ENCODE measurements at regions not wholly inside any gene's neighbourhood (a gene's known extent, or its start where the extent isn't known, plus 50 kb on each side); places are given as distances from the start of the nearest gene placed in this dataset.

DNA sequence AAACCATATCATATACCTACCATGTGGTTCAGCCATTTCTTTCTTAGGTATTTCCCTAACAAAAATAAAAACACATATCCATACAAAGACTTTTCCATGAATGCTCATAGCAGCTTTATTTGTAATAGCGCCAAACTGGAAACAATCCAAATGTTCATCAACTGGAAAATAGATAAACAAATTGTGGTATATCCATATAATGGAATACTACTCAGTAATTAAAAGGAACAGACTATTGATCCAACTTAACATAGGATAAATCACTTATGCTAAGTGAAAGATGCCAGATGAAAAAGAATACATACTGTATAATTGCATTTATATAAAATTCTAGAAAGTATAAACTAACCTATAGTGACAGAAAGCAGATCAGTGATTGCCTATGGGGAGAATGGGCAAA, 323.3 kb downstream of the BUD13 start:
- DNase-seq (ENCODE audit: low read depth in 4 of 4, low spot score in 1 of 4), result no peak

DNA sequence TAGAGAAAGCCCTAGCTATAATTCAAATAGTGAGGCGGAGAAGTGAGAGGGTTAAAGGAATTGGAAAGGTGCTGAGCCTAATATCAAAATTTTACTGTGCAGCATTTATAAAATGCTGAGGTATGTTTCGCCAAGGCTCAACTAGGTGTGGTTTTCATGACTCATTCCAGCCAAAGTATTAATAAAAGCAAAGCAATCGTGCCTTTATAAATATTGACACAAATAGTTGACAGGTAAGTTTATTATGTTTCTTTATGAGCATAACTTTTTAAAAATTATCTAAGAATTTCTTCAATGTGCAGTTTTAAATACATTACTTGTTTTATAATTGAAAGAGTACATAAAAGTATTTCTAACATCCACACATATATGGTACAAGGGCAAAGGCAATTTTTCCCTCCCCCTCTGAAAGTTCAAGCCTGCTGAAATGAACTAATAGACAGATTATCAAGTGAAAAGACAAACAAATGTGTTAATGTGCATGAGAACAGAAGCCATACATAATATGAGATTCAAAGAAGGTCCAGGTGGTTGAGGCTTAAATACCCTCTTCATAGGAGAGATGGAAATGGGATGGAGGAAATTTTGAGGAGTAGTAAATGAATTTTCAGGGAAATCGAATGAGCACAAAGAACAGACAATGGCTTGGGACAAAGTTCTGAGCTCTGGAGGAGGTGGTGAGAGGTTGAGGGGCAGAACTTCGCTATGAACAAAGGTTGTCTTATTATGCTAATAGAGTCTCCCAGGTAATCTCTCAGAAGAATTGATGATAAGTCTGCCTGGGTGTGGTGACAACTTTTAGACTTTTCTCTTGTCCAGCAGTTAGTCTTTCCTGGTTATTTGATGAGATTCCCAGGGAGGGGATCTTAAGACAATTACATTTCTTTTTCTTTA, 326.5 kb downstream of the BUD13 start:
- no peak for DNase-seq (ENCODE audit: low read depth in 4 of 4, low spot score in 1 of 4)

DNA sequence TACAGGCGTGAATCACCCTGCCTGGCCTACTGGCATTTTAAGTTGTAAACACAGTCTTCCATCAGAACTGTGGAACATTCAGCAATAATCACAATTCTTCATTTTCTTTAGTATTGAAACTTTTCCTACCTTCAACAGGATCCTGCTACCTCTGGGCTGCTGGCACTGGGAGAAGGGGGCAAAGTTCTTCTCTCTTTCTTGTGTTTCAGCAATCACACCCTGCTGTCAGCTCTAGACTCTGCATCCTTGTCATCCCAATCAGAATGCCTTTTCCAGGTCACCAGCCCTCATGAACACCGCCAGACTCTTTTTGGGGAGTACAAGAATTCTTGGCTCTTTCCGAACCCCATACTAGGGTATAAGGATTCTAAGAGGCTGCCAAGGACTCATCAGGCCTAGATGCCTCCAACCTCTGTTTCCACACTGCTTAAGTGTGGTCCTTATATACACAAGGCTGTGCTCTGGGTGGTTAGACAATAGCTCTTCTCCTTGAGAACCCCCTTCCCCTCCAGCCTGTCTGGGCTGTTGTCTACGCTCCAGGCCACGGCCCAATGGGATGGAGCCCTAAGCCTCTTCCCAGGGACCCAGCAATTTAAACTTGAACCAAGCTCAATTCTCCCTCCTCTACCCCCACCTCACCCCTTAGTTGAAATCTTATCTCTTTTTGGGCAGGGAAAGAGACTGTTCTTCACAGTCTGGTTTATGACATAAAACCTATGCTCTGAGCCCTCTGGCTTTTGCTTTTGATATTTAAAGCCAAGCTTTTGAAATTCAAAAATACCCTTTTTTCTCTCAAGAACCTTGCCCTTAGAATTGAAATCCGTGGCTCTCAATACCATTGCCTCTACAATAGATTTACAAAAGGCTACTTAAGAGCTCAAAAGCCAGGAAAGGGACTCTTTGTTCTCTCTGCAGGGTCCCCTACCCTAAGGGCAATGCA, 327.4 kb downstream of the BUD13 start:
- no peak for DNase-seq (ENCODE audit: low read depth in 4 of 4, low spot score in 1 of 4)

DNA sequence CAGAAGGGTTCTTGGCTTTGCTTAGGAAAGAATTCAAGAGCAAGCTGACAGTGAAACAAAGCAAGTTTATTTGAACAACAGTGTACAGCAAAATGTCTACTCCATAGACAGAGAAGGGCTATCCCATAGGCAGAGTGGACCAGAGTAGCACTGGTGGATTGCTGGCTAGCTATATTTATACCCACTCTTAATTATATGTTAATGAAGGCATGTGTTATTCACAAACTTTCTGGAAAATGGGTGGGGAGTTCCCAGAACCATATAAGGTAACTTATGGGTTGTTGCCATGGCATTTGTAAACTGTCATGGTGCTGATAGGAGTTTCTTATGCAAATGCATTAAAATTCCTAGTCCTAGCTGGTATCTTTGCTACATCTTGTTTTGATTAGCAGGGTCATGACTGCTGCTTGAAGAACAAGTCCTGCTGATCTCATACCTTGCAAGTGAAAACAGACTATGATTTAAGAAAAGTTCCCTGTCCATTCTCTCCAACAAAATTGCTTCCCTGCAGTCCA, 330.5 kb downstream of the BUD13 start:
- no peak for DNase-seq (ENCODE audit: low read depth in 4 of 4, low spot score in 1 of 4)

DNA sequence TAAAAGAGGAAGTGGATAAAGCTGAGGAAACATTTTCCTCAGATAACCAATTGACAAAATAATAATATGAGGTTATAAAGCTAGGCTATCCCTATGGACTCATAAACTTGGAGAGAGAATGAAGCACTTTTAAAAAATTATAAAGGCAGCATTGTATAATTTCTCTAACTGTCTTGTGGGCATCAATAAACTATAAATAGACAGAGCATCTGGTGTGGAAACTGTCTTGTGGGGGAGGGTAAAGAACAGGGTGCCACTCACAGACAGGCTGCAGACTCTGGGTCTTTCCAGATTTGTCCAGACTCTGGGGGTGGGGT, 333.5 kb downstream of the BUD13 start:
- DNase-seq (ENCODE audit: low read depth in 4 of 4, low spot score in 1 of 4), result no peak

DNA sequence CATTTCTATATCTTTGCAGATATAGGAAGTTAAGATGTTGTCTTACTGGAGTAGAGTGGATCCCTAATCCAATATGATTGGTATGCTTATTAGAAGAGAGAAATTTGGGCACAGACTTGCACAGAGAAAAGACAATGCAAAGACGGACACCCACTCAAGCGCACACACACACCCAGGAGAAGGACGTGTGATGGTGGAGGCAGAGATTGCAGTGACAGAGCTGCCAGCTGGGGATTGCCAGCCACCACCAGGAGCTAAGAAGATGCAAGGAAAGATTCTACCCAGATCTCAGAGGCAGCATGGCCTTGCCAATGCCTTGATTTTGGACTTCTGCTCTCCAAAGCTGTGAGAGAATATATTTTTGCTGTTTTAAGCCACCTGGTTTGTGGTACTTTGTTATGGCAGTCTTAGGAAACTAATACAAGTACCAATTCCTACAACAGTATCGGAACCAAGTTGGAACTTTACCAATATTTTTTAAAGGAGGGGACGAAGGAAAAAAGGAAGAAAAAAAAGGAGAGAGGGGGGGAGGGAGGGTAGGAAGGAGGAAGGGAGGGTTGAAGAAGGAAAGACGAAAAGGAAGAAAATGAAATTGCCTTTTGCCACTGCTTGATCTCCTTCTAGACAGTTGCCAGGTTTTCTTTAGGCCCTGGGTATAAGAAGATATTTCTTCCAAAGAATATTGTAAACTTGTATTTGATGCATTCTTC, 334.0 kb downstream of the BUD13 start:
- DNase-seq (ENCODE audit: low read depth in 4 of 4, low spot score in 1 of 4), result no peak

DNA sequence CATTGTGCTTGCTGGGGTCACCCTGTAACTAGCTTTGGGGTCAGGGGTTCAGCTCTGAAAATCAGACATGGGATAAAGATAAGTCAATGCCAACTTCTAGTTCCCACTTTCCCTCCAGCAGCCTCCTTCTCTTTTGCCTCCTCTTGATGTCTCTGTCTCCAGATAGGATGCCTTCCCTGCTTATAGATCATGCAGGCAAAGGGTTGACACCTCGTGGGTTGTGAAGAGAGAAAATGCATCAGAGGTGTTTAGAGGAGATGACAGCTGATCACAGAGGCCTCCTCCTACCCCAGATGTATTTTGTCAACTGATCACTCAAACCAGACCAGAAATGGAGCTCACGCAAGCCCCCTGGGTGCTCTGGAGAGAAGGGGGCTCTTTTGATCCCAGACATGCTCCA, 337.8 kb downstream of the BUD13 start:
- no peak for DNase-seq (ENCODE audit: low read depth in 4 of 4, low spot score in 1 of 4)

DNA sequence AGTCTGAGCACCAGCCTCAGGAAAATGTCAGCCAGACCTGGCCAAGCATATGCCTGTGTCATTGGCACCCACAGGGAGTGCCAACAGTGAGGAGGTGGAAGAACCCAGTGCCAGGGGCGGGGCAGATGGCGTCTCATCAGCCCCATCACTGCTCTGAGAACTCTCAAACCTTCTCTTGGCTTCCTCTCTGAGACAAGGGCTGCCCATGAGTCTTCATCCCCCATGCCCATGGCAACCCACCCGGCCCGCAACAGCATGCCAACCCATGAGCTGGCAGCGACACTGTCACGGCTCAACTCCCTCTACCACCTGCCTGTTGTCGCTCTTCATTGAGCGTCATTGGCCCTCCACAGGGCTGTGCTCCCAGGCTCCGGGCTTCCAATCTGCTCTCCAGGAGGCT, 340.5 kb downstream of the BUD13 start:
- no peak for DNase-seq (ENCODE audit: low read depth in 4 of 4, low spot score in 1 of 4)

DNA sequence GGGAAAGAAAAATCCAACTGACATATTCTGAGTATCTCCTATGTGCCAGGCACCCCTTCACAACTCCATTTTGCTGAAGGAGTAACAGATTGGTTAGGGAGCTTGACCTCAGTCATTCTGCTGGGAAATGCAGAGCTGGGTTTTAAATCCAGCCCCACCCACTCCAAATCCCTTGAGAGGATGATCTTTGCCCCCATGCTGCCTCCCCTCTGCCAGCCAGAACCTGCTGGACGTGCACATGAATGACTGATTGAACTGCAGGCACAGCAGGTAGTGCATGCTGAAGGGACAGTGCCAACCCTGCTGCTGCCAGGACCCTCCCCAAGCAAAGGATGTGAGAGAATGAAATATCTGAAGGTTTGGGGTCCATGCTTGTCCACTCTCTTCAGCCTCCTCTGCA, 340.9 kb downstream of the BUD13 start:
- no peak for DNase-seq (ENCODE audit: low read depth in 4 of 4, low spot score in 1 of 4)

DNA sequence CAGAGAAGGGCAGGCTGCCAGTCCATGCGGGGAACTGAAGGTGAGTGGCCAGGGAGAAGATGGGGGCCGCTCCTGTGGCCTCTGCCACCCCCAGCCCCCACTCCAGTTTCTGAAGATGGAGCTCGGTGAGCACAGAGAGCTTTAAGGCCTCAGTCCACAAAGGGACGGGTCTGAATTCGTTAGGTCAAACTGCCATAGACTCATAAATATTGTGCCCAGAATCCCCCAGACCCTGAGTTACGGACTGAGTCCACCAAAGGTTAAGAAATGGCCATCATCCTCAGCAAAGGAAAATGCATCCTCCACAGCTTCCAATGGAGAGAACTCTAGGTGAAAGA, 344.2 kb downstream of the BUD13 start:
- no peak for DNase-seq (ENCODE audit: low read depth in 4 of 4, low spot score in 1 of 4)

DNA sequence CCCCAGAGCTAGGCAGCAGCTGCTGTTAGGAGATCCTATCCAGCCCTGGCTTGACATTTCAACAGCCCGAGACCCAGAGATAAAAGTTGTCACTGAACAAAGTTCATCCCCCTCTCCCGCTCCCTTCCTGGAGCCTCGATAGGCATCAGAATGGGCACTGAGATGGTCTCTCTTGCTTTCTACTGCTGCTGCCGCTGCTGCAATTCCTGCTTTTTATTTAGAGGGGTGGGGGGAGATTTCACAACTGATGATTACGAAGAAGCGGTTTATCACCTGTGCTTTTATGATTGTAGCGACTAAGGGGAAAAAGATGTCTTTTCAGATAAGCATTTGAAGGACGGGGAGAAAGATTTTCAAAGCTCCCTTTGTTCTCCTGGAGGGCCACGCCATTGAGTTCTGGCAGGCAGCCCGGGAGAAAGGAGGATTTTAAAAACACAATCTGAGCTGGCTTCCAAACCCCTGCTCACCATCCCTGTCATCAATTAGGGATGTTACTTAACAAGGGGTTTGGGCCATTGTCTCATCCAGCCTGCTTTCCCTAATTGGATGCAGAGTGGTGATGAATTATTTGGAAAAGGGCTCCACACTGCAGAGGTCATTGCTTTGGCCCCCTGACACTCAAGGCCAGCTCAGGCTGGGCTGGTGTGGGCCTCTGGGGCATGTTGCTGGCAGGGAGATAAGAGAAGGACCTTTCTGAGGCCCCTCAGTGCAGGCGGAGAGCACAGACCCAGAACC, 344.7 kb downstream of the BUD13 start:
- no peak for DNase-seq (ENCODE audit: low read depth in 4 of 4, low spot score in 1 of 4)

DNA sequence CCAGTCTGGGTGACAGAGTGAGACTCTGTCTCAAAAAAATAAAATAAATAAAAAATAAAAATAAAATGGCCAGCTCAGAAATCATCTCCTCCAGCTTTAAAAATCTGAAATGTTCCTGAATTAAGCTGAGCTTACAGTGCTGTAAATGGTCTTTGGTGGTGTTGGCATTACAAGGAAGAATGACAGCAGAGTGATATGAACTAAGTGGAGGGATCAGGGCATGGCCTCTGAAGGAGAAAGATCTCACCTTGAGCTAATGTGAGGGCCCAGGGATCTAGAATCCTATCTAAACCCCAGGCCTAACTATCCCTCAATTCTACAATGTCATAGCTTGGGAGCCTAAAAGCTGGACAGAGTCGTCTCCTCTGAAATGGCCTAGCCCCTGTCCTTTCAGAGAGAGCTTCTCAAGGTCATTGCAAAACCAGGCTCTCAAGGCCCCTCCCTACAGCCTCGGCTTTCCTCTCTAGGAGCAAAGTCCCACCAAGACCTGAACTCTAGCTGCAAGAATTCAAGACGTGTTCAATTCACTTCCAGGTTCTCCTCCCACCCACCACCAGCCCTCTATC, 345.4 kb downstream of the BUD13 start:
- no peak for DNase-seq (ENCODE audit: low read depth in 4 of 4, low spot score in 1 of 4)

DNA sequence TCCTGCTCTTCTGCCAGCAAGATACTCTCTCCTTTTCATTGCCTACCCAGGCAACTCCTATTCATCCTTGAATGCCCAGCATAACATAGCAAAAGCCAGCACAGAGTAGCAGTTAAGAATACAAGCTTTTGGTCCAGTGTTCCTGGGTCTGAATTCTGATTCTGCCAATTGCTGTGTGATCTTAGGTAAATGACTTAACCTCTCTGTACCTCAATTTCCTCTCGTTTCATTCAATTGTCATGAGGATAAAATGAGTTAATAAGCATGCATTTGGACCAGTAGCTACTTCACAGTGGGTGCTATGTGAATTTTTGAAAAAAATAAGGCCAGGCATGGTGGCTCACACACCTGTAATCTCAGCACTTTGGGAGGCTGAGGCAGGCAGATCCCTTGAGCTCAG, 346.0 kb downstream of the BUD13 start:
- DNase-seq (ENCODE audit: low read depth in 4 of 4, low spot score in 1 of 4), result no peak

DNA sequence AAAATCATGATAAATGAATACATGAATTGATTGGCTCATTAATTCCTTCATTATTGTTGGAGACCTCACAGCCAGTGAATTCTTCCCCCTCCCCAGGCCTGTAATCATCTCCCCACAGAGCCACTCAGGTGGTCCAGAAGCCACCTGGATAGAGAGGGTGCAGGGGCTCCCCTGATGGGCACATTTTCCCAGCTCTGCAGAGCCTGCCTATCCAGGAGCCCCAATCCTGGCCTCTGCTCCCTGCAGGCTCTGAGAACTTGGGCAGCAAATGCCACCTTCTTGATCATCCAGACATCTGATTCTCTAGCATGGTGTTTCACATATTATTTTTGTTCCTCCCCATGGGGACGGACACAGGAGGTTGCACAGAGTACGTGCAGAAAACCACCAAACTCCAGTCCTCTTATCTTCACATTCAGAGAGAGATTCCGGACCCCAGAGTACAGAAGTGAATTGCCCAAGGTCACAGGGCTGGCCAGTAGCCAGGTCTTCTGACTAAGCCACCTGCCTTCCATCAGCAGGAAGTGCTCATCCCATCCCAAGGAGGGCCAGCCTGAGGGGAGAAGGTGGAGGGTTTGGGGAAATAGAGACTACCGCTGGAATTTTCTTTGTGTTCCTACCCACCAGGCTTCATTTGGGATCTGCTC, 348.0 kb downstream of the BUD13 start:
- DNase-seq (ENCODE audit: low read depth in 4 of 4, low spot score in 1 of 4), result no peak

DNA sequence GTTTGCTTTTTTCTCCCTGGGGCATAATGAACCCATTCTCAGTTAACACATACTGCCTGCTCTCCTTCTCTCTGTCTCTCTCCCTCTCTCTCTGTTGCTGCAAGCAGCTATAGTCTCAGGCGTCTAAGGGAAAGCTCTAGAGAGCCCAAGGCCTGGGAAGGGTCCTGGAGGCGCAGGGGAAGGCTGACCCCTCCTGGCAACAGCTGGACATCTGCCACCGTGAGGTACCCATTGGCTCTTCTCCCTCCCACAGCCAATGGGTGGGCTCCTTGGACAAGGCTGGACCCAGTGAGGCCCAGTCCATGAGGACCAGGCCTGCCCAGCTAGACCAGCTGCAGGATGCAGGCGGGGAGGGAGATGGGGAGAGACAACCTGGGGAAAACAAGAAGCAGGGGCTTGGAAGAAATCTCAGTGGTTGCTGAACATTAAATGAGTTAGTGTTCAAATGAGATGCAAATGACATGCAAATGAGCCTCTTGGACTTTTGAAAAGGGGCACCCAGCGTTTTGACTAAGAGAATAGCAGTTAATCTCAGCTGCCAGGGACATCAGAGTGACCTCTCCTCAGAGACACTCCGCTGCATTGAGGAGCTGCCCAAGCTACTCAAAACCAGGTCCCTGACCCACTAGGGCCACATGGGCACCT, 349.7 kb downstream of the BUD13 start:
- no peak for DNase-seq (ENCODE audit: low read depth in 4 of 4, low spot score in 1 of 4)

DNA sequence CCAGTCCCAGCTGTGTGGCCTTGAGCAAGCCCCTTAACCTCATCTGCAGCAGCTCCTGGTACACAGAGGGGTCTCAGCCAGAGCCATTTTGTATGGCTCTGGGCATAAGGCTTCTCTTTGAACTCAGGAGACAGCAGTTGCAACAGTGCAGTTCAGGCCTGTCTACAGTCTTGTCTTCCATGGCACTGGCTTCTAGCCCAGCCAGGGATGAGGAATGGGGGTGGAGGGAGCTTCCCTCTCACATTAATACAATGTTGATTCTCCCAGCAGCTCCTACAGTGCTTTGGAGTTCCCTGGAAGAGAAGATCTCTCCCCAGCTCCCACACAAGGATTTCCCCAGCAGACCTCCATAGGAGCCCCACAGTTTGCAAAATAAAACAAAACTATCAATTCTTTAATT, 350.2 kb downstream of the BUD13 start:
- no peak for DNase-seq (ENCODE audit: low read depth in 4 of 4, low spot score in 1 of 4)

DNA sequence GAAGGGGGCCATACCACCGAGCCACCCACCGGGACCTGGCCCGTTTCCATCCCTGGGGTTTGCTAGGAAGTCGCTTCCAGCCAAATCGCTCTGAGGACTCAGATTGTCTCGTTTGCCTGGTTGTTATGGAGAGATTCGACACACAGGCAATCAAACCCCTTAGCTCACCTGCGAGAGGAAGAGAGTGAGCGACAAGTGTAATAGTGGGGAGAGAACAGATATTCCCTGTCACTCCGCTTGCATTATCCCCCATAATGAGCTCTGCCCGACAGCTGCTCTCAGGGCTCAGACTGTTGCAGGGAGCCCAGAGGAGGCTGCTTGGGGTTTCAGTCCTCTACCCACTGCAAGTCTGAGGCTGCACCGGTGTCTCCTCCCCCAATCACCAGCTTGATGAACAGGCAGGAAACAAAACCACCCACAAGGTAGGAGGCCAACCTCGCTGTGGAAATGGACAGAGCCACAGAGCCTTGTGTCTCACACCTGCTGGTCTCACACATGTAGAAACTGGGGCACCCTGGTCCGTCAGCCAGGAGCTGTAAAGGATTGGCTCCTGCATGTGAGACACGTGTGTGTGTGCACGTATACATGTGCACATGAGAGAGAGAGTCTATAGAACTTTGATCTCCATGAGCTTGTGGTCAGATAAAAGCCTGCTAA, 351.1 kb downstream of the BUD13 start:
- no peak for DNase-seq (ENCODE audit: low read depth in 4 of 4, low spot score in 1 of 4)

DNA sequence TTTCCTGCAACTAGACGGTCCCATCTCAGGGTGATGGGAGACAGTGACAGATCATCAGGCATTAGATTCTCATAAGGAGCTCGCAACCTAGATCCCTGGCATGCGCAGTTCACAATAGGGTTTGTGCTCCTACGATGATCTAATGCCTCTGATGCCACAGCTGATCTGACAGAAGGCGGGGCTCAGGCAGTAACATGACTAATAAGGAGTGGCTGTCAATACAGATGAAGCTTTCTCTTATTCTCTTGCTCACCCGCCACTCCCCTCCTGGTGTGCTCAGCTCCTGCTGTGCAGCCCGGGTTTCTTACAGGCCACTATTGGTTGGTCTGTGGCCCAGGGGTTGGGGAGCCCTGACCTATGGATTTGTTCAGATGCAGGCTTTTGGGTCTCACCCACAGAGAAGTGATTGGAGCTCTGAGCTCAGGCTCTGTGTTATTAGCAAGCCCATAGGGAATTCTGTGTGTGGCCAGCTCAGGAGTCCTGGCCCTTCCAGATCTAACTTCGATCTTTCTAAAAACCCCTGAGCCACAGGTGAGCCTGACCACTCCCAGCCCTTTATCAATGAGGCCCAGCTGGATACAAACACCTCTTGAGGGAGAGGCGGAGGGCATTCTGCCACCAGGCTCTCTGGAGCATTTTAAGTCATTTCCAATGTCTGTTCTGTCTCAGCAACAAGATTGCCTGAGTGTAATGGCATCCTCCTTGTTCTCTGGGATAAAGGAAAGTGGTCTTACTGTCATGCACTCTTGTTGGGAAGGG, 351.8 kb downstream of the BUD13 start:
- DNase-seq (ENCODE audit: low read depth in 4 of 4, low spot score in 1 of 4), result no peak

All from stimulated activated CD4-positive, alpha-beta T cell treated with anti-CD3 and anti-CD28 coated beads, Interleukin-1b, Interleukin-23, amount 100 ng/mL, for 24 hours (primary cell).